Activated CD4-positive, alpha-beta T cell treated with anti-CD3 and anti-CD28 coated beads, Interleukin-2, Interleukin-4, amounts not matched to agents 100 ng/mL and 50 ng/mL, durations not matched to agents 16 hours and 8 hours (primary cell): ENCODE measurements at regions not wholly inside any gene's neighbourhood (a gene's known extent, or its start where the extent isn't known, plus 50 kb on each side); places are given as distances from the start of the nearest gene placed in this dataset.
"Not testable (repeated sequence)": the region's sequence is repeated elsewhere in the genome, so short reads cannot be mapped to it uniquely, and the experiment has no call there.

Experiments
- DNase-seq: peaks from one replicate; pipeline ENCODE4 v3.0.0-alpha.2; 2020; ENCODE audit warnings: low spot score

DNA sequence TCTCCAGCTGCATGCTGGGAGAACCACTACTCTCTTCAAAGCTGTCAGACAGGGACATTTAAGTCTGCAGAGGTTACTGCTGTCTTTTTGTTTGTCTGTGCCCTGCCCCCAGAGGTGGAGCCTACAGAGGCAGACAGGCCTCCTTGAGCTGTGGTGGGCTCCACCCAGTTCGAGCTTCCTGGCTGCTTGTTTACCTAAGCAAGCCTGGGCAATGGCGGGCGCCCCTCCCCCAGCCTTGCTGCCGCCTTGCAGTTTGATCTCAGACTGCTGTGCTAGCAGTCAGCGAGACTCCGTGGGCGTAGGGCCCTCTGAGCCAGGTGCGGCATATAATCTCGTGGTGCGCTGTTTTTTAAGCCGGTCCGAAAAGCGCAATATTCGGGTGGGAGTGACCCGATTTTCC, 215.0 kb downstream of the STIM2 start:
- DNase-seq: not testable (repeated sequence)

GRCh38 chr4:27078934-27079455, 218.4 kb downstream of the STIM2 start:
- DNase-seq: no peak

- DNase-seq: no peak
Observed at GRCh38 chr4:27081675-27082586, 221.3 kb downstream of the STIM2 start.

DNA sequence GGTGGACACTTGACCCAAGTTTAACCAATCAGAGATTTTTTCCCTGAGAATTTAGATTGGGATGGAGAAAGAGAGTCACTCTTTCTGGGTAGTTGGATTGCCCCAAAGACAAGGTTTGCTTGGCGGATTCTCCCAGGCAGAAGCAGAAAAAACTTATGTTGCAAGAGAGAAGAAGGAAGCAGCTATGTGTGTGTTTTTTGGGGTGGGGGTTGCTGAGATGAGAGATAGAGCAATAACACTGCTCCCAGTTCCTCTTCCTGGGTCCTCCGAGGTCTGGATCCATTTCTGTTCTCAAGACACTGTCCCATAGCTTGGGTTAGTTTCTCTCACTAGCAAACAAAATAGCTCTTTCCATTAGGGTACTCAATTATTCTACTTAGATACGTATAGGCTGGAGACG, 222.1 kb downstream of the STIM2 start:
- no peak for DNase-seq

DNA sequence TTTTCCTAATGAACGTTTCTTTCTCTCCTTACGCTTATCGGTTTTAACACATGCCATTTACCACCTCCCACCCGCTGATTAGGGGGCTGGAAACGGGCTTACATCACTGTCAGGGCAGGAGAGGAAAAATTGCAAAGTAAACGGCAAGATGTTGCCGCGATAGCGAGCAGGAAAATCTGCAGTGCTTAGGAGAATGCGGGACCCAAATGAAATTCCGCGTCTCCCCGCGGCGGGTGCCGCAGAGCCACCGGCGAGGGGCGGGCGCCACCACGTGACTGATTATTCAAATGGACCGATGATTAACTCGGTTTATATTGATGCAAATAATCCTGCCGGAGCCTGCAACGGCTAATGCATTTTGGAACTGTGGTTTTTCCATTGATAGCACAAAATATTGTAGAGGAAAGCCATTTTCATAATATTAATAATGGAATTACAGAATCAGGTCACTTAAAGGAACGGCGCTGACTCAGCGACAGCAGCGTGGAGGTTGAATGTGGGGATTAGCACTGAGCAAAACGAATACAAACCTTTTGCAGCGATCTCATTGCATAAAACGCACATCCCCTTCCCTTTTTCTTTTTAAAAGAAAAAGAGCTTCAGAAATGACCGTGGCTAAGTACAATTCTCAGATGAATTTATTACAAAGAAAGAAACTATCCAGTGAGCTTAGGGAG, 224.2 kb downstream of the STIM2 start:
- peak; percentile 3 for DNase-seq

DNA sequence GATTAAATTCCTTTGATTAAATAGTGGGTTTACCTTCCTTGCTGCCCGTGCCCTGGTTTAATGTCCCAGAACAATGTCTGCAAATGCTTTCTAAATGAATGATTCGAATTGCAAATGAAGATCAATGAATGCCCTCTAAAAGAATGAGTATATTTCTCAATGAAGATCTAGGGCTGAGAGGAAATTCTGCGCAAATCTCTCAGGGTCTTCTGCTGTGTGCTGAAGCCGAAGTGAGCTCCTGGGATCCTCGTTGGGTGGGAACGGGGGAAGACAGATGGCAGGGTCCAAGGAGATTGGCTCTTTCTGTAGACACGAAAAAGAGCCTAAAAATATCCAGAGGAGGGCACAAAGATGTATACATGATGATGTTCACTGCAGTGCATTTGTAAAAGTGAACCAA, 224.8 kb downstream of the STIM2 start:
- DNase-seq: no peak

DNA sequence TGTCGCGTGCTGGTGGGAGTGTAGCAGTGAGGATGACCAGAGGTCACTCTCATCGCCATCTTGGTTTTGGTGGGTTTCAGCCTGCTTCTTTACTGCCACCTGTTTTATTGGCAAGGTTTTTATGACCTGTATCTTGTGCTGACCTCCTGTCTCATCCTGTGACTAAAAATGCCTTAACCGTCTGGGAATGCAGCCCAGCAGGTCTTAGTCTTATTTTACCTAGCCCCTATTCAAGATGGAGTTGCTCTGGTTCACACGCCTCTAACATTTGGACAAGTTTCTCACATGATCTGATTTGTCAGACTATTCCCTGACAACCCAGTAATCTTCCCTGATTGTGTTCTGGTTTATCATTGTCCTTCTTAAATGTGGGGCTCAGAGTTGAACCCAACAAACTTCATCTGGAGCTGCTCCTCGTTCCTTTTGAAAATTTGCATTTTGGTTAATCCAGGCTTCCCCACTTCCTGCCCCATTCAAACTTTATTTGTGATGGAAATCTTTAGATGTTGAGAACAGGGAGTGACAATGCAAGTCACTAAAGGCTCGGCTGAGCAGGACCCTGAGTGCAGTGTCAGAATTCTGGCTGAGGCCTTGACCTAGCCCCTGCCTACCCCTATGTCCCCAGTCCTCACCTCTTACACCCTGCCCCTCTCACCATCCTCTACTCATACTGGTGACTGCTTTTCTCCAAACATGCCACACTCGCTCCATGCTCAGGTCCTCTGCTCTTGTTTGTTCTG, 226.8 kb downstream of the STIM2 start:
- DNase-seq: no peak

DNA sequence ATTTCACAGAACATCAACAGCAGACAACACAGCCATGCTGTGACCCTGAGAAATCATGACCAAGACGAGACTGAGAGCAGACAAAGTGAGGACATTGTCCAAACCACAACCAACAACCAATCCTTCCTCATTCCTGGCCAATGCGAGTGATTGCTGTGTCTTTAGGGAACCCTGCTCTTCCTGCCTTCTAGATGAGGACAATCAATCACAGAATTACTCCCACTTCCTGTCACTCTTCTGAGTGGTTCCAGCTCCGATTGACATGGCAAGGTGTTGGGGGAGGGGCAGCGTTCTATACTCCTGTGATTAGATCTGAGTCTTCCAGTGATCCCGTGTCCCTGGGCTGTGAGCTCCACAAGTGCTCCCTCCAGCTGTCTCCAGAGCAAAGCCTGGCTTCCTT, 227.8 kb downstream of the STIM2 start:
- DNase-seq: no peak

GRCh38 chr4:27089186-27089585, 228.5 kb downstream of the STIM2 start:
- no peak for DNase-seq

DNA sequence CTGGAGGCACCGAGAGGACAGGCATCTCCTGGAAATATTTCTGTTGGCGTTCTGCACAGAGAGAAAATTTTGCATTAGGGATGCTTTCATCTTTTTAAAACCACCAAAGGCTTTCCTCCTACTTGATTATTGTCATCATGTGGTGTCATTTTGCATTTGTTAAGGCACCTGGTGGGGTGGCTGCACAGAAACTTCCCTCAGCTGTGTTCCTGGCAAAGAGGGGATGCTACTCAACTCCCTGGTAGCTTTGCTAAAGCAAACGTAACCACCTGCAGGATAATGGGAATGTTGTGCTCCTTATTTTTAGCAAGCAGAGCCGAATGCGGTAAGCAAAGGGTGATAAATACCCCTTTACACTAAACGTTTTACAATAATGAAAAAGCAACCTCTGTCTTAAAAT, 229.8 kb downstream of the STIM2 start:
- no peak for DNase-seq

DNA sequence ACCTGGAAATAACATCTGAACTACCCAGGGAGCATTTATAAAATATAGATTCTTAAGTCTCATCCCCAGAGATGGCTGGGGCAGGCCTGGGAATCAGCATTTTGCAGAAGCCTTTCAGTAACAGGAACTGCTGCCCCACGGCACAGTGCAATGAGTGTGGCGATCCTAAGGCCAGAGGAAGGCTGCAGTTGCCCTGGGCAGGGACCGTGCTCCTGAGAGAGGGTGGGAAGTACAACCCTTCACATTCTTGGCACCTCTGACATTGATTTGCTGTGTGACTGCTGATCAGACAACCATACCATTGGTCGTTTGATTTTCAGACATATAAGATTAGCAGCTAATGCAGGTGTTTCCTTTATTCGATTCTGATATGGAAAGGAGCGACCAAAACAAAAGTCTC, 233.6 kb downstream of the STIM2 start:
- no peak for DNase-seq

DNA sequence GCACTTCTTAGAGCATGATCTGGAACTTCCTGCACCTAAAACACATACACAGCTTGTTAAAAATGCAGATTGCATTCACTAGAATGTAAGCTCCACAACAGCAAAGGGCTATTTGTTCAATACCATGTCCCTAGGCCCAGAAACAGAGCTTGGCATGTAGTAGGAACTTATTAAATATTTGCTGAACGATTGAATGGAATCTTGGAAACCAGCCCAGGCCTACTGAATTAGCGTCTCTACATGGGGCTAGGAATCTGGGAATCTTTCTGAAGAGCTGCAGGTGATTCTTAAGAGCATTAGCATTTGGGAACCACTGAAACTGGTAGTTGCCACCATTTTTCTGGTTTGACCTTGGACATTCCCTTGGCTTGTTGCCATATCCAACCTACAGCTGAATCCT, 234.1 kb downstream of the STIM2 start:
- DNase-seq: no peak

- DNase-seq: no peak
Observed at GRCh38 chr4:27096142-27096824, 235.6 kb downstream of the STIM2 start.

GRCh38 chr4:27098034-27098433, 237.4 kb downstream of the STIM2 start:
- DNase-seq: no peak

GRCh38 chr4:27100713-27101112, 240.1 kb downstream of the STIM2 start:
- no peak for DNase-seq

DNA sequence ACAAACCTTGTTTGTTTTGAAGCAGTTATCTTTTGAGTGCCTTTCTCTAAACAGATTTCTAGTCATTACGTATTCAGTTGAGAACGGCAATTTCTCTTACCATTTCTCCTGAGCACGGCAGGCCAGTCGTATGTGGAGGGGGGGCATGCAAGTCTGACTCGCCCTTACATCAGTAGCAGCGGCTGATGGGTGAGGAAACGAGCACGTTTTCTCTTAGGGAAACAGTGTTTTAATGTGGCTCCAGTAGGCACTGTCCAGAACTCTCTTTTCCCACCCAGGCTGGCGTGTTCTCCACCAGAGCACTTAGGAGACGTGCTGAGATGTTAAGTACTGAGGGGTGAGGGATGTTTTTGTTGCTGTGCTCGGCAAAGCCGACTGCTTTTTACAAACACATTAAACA, 240.5 kb downstream of the STIM2 start:
- DNase-seq: no peak

- no peak for DNase-seq
Observed at GRCh38 chr4:27101561-27101960, 240.9 kb downstream of the STIM2 start.

- DNase-seq: no peak
Observed at GRCh38 chr4:27111627-27112026, 251.0 kb downstream of the STIM2 start.

- DNase-seq: no peak
Observed at GRCh38 chr4:27112587-27112986, 251.9 kb downstream of the STIM2 start.

DNA sequence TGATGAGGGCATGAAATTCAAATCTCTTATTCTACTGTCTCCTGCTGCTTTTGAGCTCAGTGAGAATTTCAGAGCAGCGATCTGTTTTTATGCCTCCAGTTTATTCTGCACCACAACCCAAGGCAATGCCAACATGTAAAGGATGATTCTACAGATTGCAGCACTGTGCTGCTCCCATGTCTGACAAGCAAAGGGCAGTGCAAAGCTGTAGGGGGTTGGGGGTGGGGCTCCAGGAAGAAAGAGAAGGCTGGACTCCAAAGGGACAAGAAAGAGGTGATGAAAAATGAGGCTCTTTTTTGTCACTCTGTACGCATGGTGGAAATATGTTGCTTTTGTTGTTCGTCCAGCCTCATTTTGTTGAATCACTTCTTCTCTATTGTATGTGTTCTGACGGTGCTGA, 254.6 kb downstream of the STIM2 start:
- no peak for DNase-seq

DNA sequence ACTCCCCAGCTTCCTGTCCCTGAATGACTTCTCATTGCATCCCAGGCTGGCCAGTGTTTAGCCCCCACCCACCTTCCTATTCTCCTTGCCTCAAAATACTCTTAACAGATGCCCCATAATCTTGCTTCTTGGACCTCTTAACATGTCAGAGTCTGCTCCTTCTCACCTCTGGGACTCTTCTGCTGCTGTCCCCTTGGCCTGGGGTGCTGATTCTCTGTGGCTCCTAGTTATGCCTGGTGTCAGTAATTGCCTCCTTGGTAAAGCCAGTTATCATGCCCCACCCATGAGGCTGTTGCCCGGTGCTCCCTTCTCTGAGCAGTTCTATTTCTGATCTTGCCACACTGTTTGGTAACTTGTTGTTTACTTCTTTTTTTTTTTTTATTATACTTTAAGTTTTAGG, 256.8 kb downstream of the STIM2 start:
- no peak for DNase-seq

DNA sequence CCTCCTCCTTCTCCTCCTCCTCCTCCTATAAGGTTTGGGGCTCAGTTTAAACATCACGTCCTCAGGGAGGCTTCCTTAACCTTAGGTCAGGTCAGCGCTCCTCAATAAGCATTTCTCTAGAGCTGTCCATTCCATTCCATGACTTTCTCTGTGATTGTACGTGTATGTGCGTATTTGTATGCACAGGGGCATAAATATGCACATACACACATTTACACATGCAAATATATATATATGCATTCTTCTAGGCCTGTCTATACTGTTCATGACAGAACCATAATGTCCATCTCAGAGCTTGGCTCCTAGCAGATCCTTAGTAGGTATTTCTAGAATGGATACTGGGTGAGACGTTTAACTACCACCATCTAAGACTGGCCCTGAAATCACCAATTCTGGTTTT, 258.6 kb downstream of the STIM2 start:
- DNase-seq: no peak
